NCI-H526 treated with DMSO at 0.1 percent for 48 hours (cell line): ENCODE measurements at regions not wholly inside any gene's neighbourhood (a gene's known extent, or its start where the extent isn't known, plus 50 kb on each side); places are given as distances from the start of the nearest gene placed in this dataset.
"Not testable (repeated sequence)": the region's sequence is repeated elsewhere in the genome, so short reads cannot be mapped to it uniquely, and the experiment has no call there.

Experiments
- DNase-seq: peaks from one replicate; lab custom pipeline; 2025; lab: John Stamatoyannopoulos, UW

DNA sequence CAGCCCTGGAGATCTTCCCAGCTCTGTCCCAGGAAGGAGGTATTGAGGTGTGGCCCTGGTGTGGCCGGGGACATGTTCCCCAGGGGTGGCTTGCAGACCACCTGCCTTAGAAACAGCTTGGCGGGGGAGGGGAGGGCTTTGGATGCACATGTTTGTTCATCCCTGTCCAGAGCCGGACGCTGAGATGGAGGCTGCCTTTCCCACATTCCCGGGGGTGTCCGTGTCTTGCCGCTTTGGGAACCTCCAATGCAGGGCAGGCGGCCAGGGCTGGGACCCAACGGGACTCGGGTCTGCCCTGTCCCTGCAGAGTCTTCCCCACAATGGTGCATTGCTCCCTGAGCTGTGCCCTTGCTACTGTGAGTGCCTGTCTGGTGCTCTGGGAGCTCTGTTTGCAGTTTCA lies 319.5 kb upstream of the SFSWAP start:
- DNase-seq: no peak

- not testable (repeated sequence) for DNase-seq
Measured at GRCh38 chr12:131394752-131395151, 316.1 kb upstream of the SFSWAP start.

- not testable (repeated sequence) for DNase-seq
Measured at GRCh38 chr12:131395209-131395684, 315.6 kb upstream of the SFSWAP start.

DNA sequence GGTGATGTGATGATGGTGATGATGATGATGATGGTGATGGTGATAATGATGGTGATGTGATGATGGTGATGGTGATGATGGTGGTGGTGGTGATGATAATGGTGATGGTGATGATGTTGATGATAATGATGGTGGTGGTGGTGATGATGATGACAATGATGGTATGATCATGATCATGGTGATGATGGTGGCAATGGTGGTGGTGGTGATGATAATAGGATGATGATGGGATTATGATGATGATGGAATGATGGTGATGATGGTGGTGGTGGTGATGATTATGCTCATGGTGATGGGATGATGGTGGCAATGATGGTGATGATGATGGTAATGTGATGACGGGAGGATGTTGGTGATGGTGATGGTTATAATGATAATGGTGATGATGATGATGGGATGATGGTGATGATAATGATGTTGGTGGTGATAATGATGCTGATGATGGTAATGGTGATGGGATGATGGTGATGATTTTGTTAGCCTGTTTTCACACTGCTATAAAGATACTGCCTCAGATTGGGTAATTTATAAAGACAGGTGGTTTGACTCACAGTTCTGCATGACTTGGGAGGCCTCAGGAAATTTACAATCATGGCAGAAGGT lies 314.8 kb upstream of the SFSWAP start:
- DNase-seq: no peak

- DNase-seq: no peak
Measured at GRCh38 chr12:131397493-131398181, 313.3 kb upstream of the SFSWAP start.

GRCh38 chr12:131399000-131399399 lies 311.9 kb upstream of the SFSWAP start:
- no peak for DNase-seq

DNA sequence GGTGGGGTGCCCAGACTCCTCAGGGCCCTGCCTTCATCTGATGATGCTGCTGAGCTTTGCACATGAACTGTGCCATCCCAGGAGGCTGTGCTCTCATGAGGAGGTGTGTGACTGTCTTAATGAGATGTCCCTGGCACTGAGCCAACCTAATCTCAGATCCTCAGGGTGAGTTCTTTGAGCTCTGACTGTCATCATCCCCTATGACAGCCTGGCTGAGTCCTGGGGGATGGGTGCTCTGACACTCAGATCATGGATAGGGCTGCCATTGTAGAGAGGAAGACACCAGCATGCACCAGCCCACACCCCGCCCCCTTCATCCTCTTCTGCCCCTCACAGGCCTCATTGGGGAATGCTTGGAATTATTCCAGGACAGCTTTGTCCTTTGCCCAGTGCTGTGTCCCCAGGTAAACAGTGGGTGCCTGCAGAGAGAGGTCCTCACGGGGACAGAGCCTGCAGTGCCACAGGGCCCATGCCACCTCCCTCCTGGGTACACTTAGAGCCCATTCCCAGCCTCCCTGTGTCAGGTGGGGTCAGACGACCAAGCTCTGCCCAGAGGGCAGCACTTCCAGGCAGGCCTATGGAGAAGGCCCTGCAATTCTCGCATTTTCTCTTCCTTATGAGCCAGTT lies 310.1 kb upstream of the SFSWAP start:
- DNase-seq: not testable (repeated sequence)

GRCh38 chr12:131401907-131402633 lies 308.8 kb upstream of the SFSWAP start:
- not testable (repeated sequence) for DNase-seq

DNA sequence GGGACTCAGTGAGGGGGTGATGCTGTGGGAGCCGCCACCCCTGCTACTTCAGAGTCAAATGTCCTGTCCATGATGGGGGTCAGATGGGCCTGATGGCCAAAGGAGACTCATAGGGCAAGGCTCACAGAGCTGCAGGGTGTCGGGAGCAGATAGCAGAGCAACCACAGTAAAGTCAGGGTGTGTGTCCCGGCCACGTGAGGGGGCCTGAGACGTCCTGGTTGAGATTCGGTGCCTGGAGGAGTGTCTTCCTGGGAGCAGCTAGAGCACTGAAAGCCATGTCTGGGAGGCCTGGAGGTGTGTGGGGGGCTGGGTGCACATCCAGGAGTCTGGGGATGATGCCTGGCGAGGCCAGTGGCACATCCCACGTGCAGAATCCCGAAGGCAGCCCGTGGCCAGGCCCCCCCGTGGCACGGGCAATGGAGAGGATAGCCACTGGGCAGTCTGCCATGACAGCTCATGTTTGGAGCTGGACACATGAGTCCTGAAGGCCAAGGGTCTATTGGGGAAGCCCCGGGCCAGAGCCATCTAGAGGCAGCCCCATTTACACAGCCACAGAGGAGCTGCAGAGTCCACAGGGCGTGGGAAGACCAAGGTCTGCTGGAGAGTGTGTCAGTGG lies 308.0 kb upstream of the SFSWAP start:
- no peak for DNase-seq

DNA sequence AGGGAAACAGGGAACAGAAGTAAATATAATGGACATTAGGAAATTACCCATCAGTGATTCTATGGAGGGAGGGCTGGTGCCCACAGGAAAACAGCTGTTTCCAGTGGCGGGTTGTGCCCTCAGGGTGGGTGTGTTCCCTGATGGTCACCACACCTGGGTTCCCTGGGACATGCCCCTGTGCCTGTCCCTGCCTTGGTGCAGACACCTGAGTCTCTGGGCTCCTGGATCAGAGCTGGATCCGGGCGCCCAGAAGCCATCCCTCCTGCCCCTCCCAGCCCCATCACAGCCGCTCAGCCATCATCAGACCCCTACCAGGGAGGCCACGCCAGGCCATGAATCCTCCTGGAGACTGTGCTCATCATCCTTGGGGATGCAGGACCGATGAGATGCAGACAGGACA lies 307.2 kb upstream of the SFSWAP start:
- no peak for DNase-seq

DNA sequence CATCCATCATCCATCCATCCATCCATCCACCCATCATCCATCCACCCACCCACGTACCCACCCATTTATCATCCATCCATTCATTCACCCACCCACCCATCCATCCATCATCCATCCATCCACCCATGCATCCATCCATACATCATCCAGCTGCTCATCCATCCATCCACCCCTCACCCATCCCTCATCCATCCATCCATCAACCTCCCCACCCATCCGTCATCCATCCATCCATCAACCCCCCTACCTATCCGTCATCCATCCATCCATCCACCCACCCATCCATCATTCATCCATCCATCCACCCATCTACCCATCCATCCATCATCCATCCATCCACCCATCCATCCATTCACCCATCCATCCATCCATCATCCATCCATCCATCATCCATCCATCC lies 306.2 kb upstream of the SFSWAP start:
- DNase-seq: no peak

DNA sequence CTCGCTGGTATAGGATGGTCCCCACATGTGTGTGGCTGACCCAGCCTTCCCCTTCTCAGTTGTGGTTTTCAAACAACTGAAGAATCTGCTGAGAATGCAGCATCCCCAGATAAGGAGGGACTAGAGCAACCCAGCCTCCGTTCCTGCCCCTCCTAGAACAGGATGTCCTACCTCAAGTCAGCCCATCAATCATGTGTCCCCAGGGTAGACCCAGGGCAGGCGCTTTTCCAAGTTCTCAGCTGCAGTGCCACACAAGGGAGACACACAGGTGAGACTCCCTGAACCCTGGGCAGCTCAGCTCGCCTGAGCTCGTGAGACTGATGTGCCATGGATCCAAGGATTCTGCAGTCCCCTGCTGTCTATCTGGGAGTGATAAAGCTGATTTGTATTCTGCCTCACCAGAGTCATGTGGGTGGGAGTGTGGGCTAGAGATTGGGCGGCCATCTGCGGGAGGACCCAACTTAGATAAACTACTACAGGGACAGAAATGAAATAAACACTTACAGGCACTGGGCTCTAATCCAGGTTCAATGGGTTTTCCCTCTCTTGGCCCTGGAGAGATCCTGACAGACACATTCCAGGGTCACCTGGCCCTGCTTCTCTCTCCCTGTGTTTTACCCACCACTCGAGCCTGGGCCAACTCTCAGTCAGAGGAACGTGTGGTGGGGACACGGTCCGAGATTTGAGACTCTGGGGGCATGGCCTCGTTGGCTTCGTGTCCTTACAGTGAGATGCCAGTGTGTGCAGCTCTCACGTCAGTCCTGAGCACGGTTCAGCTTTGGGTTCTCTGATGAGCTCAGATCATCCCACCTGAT lies 303.5 kb upstream of the SFSWAP start:
- DNase-seq: no peak

DNA sequence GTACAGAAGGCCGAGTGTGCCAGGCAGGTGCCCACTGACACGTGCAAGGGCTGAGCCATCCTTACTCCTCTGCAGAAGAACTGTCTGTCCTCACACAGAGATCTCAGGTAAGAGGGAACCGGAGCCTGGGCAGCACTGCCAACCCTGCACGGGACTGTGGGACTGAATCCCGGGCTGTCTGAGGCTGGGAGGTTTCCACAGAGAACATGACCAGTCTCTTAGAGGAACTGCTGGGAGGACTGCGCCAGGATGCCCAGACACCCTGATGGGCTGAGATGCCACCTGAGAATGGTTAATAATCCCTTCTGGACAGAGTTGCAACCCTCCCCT lies 302.9 kb upstream of the SFSWAP start:
- no peak for DNase-seq

GRCh38 chr12:131408484-131408883 lies 302.4 kb upstream of the SFSWAP start:
- no peak for DNase-seq

DNA sequence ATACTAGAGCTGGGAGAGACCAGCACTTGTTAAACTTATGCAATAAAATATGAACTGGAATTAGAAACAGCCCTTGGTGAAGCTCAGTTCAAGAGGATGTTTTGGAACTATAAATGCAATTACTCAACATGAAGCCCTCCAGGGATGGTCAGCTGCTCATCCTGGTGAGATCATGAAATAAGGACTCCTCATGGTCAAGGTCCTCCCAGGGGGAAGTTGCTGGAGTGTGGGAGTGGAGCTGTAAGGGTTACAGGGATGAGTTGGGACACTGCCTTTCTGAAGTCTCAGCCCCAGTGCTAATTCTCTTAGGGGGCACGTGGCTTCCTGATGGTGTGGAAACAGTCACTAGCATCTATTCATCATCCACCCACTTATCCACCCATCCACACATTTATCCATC lies 301.7 kb upstream of the SFSWAP start:
- DNase-seq: no peak

- DNase-seq: not testable (repeated sequence)
Measured at GRCh38 chr12:131411827-131412226, 299.1 kb upstream of the SFSWAP start.

DNA sequence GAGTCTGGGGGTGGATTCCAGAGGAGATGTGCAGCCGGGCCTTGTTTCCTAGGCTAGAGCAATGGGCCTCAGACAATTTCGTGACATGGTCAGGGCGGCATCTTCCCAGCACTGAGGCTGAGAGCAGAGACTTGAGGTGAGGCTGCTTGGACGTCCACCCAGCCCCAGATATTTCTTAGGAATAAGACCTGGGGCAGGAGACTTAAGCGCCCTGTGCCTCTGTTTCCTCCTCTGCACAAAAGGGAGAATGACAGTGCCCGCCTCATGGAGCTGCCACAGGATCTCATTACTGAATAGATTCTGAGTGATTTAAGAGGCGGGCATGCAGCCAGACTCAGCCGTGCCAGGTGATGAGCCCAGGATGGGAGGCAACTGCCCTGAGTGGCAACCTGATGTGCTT lies 297.9 kb upstream of the SFSWAP start:
- no peak for DNase-seq

DNA sequence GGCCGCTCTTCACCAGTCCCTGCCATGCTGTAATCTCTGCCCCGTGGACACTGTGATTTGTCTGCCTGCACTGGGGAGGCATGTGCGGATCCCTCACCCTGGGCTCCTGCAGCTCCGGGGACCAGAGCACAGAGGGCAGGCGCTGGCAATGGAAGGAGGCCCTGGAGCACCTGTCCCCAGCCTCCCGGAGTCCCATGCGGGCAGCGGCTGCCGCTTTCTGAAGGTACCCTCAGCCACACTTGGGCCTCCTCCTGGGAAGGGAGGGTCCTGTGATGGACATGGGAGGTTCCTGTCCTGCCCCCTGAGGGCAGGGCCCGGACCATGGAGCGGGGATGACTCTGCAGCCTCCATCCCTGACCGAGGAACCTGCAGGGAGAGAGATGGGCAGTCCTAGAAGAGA lies 297.4 kb upstream of the SFSWAP start:
- DNase-seq: no peak

DNA sequence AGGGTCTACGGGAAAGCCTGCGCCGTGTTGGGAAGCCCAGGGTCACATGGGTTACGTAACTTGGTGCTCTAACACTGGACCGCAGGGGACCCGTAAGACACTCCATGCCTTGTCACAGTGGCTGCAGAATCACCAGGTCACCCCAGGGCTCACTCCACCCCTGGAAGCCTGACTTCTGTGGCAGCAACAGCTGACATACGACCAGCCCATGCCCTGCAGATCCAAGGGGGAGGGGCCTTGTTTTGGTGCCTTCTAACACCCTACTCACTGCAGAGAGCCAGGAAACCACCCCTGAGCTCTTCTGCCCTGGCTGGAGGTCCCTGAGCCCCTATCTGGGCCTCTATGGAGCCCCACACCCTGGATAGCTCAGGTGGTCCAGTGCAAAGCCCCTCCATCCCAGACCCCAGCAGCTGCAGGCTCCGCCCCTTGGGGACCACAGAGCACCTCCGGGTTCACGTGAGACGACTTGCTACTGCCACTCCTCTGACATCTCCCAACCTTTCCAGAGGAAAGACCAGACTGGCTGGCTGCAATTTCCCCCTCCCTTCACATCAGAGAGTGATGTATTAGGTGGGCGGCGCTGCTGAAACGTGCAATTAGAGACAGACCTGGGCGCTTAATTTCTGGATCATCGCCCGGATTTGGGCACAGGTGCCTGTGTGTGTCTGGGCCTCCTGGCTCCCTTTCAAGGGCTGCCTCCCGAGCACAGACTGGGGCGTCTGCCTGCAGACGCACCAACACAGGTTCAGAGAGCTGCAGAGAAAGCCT lies 296.6 kb upstream of the SFSWAP start:
- DNase-seq: not testable (repeated sequence)

- DNase-seq: no peak
Measured at GRCh38 chr12:131415781-131416180, 295.1 kb upstream of the SFSWAP start.

DNA sequence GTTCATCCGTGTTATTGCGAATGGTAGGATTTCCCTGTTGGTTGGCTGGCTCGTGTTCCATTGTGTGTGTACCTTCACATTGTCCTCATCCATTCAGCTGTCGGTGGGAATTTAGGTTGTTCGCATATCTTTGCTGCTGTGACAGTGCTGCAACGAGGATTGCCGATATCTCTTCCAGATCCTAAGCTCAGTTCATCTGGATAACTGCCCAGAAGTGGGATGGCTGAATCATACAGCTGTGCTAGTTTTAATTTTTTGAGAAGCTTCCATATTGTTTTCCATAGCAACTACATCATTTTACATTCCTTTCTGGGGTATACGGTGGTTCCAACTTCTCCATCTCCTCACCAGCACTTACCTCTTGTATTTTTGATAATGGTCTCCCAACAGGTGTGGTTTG lies 292.8 kb upstream of the SFSWAP start:
- DNase-seq: no peak
